Liver (tissue), 3 donors: ENCODE measurements at regions not wholly inside any gene's neighbourhood (a gene's known extent, or its start where the extent isn't known, plus 50 kb on each side); places are given as distances from the start of the nearest gene placed in this dataset.

Source experiments
- FOXA1 ChIP-seq: IDR thresholded peaks from 2 replicates; pipeline ENCODE4 v1.6.1; 2016; ENCODE audit warnings: antibody characterized with exemption
- JUND ChIP-seq, 2 donors: IDR thresholded peaks; 2 replicates each; pipeline ENCODE4 v1.6.1; 2016; ENCODE audit warnings: antibody characterized with exemption in 2 of 2
- RAD21 ChIP-seq, 2 donors: IDR thresholded peaks; 2 replicates each; pipeline ENCODE4 v1.6.1; 2016; ENCODE audit warnings: antibody characterized with exemption in 2 of 2, mild to moderate bottlenecking in 2 of 2
- REST ChIP-seq: IDR thresholded peaks from 2 replicates; pipeline ENCODE4 v1.6.1; 2016; ENCODE audit warnings: antibody characterized with exemption, mild to moderate bottlenecking
- RXRA ChIP-seq, 2 donors: IDR thresholded peaks; 2 replicates each; pipeline ENCODE4 v1.6.1; 2017 to 2018; ENCODE audit warnings: antibody characterized with exemption in 2 of 2, mild to moderate bottlenecking in 1 of 2
- SP1 ChIP-seq: IDR thresholded peaks from 2 replicates; pipeline ENCODE4 v1.6.1; 2018; ENCODE audit warnings: antibody characterized with exemption, mild to moderate bottlenecking
- YY1 ChIP-seq: IDR thresholded peaks from 2 replicates; pipeline ENCODE4 v1.6.1; 2016; ENCODE audit warnings: antibody characterized with exemption, mild to moderate bottlenecking
- TF ChIP-seq, protein P1 (sequence below): fragments of 150-350 bp; IDR thresholded peaks from 2 replicates; pipeline ENCODE4 v1.5.1; 2017; ENCODE audit warnings: improper control_type of control experiment, low read depth, low read length; ENCODE audit not compliant: missing input control
- donor health status: healthy.
- donor health status: healthy.

- TF ChIP-seq, protein P1, sequence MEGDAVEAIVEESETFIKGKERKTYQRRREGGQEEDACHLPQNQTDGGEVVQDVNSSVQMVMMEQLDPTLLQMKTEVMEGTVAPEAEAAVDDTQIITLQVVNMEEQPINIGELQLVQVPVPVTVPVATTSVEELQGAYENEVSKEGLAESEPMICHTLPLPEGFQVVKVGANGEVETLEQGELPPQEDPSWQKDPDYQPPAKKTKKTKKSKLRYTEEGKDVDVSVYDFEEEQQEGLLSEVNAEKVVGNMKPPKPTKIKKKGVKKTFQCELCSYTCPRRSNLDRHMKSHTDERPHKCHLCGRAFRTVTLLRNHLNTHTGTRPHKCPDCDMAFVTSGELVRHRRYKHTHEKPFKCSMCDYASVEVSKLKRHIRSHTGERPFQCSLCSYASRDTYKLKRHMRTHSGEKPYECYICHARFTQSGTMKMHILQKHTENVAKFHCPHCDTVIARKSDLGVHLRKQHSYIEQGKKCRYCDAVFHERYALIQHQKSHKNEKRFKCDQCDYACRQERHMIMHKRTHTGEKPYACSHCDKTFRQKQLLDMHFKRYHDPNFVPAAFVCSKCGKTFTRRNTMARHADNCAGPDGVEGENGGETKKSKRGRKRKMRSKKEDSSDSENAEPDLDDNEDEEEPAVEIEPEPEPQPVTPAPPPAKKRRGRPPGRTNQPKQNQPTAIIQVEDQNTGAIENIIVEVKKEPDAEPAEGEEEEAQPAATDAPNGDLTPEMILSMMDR = no peak
- TF ChIP-seq SP1 (no peak), RAD21 (IDR thresholded peaks at IDR 0.05) (no peak), RXRA (IDR thresholded peaks at IDR 0.05) (no peak), JUND (IDR thresholded peaks at IDR 0.05) (no peak), YY1 (no peak), REST (no peak), FOXA1 (no peak)
These were observed 138.9 kb upstream of the FRMD4B start for GRCh38 chr3:69524816-69525215.
